Psoas muscle (tissue), 7 donors: ENCODE measurements at regions not wholly inside any gene's neighbourhood (a gene's known extent, or its start where the extent isn't known, plus 50 kb on each side); places are given as distances from the start of the nearest gene placed in this dataset.
"Not testable (repeated sequence)": the region's sequence is repeated elsewhere in the genome, so short reads cannot be mapped to it uniquely, and the experiment has no call there.

Experiments used
- ATAC-seq, 4 donors: fragments of 200-7000 bp; cut with Tn5 transposase; one replicate each; pipeline ENCODE4 v1.9.1; 2020; ENCODE audit warnings: moderate library complexity in 3 of 4, mild to moderate bottlenecking in 2 of 4
- DNase-seq, 2 donors: peaks; one replicate each; pipeline ENCODE4 v3.0.0-alpha.2; 2020
- H3K27ac ChIP-seq: fragments of 200-600 bp; one replicate; pipeline ENCODE4 v1.8.0; 2022
- H3K27me3 ChIP-seq, 3 donors: fragments of 200-600 bp in 1 of 3; one replicate each; pipeline versions ENCODE4 v1.6.1 to v1.8.0; 2013 to 2022; ENCODE audit warnings: low read length in 2 of 3, mild to moderate bottlenecking in 2 of 3, moderate library complexity in 1 of 3; ENCODE audit not compliant: insufficient read depth in 3 of 3
- H3K36me3 ChIP-seq, 2 donors: fragments of 200-600 bp in 1 of 2; one replicate each; pipeline versions ENCODE4 v1.6.1 to v1.8.0; 2013 to 2022; ENCODE audit warnings: low read depth in 1 of 2, mild to moderate bottlenecking in 1 of 2, moderate library complexity in 1 of 2; ENCODE audit not compliant: insufficient read depth in 1 of 2
- H3K4me1 ChIP-seq: fragments of 200-600 bp; one replicate; pipeline ENCODE4 v1.8.0; 2022
- H3K4me3 ChIP-seq: fragments of 200-600 bp; one replicate; pipeline ENCODE4 v1.8.0; 2022; ENCODE audit warnings: mild to moderate bottlenecking
- H3K9me3 ChIP-seq: fragments of 200-600 bp; one replicate; pipeline ENCODE4 v1.8.0; 2022
- CTCF ChIP-seq: fragments of 200-600 bp; IDR thresholded peaks from one replicate; pipeline ENCODE4 v1.8.0; 2022; ENCODE audit warnings: antibody characterized with exemption
- WGBS, 3 donors: extraction: QIAGEN DNeasy Blood & Tissue Kit; methylation state at CpG; one replicate each; pipeline versions ENCODE4 v1.1.6 to v1.1.7; 2013; 5-methylcytosine and 5-hydroxymethylcytosine counted together
- intact Hi-C, 2 donors: fragments of 100-400 bp; cut with DNase I; formaldehyde crosslinking; loops; one replicate each; pipeline versions ENCODE4 v1.11.0 to v1.14.2; 2022
- donor health status: healthy with polysubstance abuse.
- donor health status: DM: no; HTN: no; CAD: no; lungs with moderate emphysema.
- donor health status: Bipolar disorder and iron deficiency.
- donor health status: healthy.
- donor health status: DM: yes; HTN: yes; CAD: no.
- donor health status: DM: no; HTN: no; CAD: no.
- donor health status: DM: yes; HTN: yes; CAD: no.

DNA sequence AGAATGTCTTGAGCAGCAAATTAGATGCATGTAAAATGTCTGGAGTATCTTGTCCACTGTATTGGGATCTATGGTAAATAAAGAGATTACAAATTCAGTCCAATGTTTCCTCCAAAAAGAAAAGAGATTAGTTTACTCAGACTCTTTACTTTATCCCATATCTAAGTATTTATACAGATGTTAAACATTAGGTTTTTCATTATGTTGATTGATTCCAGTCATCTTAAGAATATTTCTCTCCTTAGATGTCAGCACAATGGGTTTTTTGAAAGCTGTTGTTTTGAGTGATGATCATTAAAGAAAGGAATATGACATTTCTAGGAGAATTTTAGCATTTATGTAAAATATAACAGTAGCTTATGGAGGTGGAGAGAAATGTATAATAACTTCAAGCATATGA is 938.9 kb downstream of the C4orf33 start:
- Histone ChIP-seq H3K9me3 (no peaks in the 10 kb centered on the region), H3K27me3 (no peaks in the 10 kb centered on the region), H3K36me3 (no peaks in the 10 kb centered on the region), H3K27ac (no peak overlapping the region), H3K4me3 (no peak overlapping the region), H3K4me1 (no peaks in the 10 kb centered on the region)
- ATAC-seq (no peak), DNase-seq (no peak)
- intact Hi-C loops = no loop called here
- TF ChIP-seq CTCF = no peak

DNA sequence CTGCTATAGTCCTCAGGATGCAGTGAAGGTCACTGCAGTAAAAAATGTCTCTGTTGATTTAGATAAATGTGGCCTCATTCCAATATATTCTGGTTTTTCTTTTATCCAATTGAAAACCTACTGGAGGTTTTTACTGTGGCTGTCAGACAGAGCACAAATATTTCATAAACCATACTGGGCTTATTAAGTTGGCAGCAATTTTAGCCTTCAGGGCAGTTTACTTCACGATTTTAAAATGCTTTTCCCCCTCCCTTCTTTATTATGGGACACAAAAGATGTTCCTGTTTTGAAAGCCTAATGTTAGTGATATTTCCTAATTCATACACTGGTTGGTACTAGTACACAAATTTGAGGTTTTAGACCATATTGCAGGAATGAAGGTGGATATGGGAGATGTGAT is 939.4 kb downstream of the C4orf33 start:
- H3K4me1 ChIP-seq = no peaks in the 10 kb centered on the region
- no peaks in the 10 kb centered on the region for H3K36me3 ChIP-seq
- H3K4me3 ChIP-seq = no peak overlapping the region
- no peaks in the 10 kb centered on the region for H3K9me3 ChIP-seq
- ATAC-seq (no peak), DNase-seq (no peak)
- TF ChIP-seq CTCF = no peak
- H3K27ac ChIP-seq = no peak overlapping the region
- intact Hi-C loops = no loop called here
- WGBS, 3 donors = 5 to 17% (median 16%) methylated on average over 1 of the region's 1 CpG
- no peaks in the 10 kb centered on the region for H3K27me3 ChIP-seq

- DNase-seq, H3K27ac ChIP-seq, H3K36me3 ChIP-seq, H3K4me3 ChIP-seq, ATAC-seq, H3K27me3 ChIP-seq, H3K4me1 ChIP-seq, intact Hi-C loops, H3K9me3 ChIP-seq: not testable (repeated sequence)
- WGBS, 3 donors = 94 to 95% (median 95%) methylated on average over 13 of the region's 13 CpGs
Measured at GRCh38 chr4:130037866-130038265, 941.9 kb downstream of the C4orf33 start.

DNA sequence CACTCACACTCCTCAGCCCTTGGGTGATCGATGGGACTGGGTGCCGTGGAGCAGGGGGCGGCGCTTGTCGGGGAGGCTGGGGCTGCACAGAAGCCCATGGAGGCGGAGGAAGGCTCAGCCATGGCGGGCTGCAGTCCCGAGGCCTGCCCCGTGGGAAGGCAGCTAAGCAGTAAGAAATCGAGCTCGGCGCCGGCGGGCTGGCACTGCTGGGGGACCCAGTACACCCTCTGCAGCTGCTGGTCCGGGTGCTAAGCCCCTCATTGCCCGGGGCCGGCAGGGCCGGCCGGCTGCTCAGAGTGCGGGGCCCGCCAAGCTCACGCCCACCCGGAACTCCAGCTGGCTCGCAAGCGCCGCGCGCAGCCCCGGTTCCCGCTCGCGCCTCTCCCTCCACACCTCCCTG is 942.6 kb downstream of the C4orf33 start:
- WGBS, 3 donors = 93 to 97% (median 95%) methylated on average over 29 to 32 of the region's 32 CpGs
- peak in 1 of 2 donors; percentile 50 for DNase-seq
- ATAC-seq, H3K9me3 ChIP-seq, H3K27me3 ChIP-seq, H3K4me3 ChIP-seq, H3K27ac ChIP-seq, H3K4me1 ChIP-seq, intact Hi-C loops, H3K36me3 ChIP-seq: not testable (repeated sequence)

GRCh38 chr4:130043732-130044160 is 947.8 kb downstream of the C4orf33 start:
- H3K4me3 ChIP-seq = no peak overlapping the region
- no peaks in the 10 kb centered on the region for H3K36me3 ChIP-seq
- DNase-seq (no peak), ATAC-seq (no peak)
- H3K9me3 ChIP-seq = no peaks in the 10 kb centered on the region
- WGBS, 3 donors = 67 to 81% (median 70%) methylated on average over 1 of the region's 1 CpG
- intact Hi-C loops = no loop called here
- TF ChIP-seq CTCF = no peak
- H3K27ac ChIP-seq = no peak overlapping the region
- H3K27me3 ChIP-seq = no peaks in the 10 kb centered on the region
- H3K4me1 ChIP-seq = no peaks in the 10 kb centered on the region

GRCh38 chr4:130044788-130045531 is 949.0 kb downstream of the C4orf33 start:
- ATAC-seq = no peak
- intact Hi-C loops = no loop called here
- no peaks in the 10 kb centered on the region for H3K9me3 ChIP-seq
- no peak for DNase-seq
- H3K27me3 ChIP-seq = no peaks in the 10 kb centered on the region
- 72 to 83% (median 80%) methylated on average over 3 of the region's 3 CpGs for WGBS, 3 donors
- H3K4me3 ChIP-seq = no peak overlapping the region
- no peak overlapping the region for H3K27ac ChIP-seq
- no peaks in the 10 kb centered on the region for H3K36me3 ChIP-seq
- H3K4me1 ChIP-seq = no peaks in the 10 kb centered on the region
- no peak for TF ChIP-seq CTCF
